ENCODE measurements at regions not wholly inside any gene's neighbourhood (a gene's known extent, or its start where the extent isn't known, plus 50 kb on each side); places are given as distances from the start of the nearest gene placed in this dataset.

DNA sequence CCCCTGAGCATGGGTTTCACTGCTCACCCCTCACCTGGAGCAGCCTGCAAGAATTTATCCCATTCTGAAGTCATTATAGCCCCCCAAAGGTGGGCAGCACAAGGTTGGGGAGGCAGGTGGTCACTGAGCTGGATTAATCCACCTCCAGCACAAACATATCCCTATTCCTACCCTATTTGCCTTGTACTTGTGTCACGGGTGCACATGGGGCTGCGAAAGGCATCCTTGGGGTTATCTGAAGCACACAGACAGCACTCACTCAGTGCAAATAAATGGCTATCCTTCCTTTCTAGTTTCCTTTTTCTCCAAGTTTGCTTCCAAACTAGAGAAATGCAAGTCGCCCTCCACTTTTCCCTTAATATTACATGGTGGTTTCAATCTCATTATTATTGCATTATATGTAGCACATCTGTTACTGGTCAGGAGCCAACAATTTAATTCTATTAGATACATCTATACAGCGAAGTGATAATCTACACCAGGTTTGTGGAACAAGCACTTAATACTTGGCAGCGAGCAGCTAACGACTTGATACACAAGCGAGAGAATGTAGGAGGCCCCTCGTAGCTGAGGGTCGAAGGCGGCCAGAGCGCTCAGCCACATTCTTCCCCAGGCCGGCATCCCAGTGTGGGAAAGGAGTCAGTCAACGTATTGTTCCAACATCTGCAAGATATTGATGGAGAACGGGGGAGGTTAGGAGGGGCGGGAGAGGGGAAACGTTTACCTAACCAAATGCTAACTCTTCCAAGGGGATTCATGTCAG is 121.3 kb upstream of the HABP2 start:
- intact Hi-C loops (cut with DNase I; ENCODE audit: low total_unique reads) = no loop called here
- TF ChIP-seq CTCF (IDR thresholded peaks at IDR 0.05) (no peak), POLR2A (IDR thresholded peaks at IDR 0.05) (no peak), POLR2AphosphoS5 (IDR thresholded peaks at IDR 0.05) (no peak)
- H3K36me3 ChIP-seq = no peaks in the 10 kb centered on the region

GRCh38 chr10:113433711-113434110 is 119.1 kb upstream of the HABP2 start:
- H3K27me3 ChIP-seq = no peaks in the 10 kb centered on the region
- H3K36me3 ChIP-seq = no peaks in the 10 kb centered on the region
- no peak overlapping the region for H3K4me3 ChIP-seq
- no peak for TF ChIP-seq CTCF (IDR thresholded peaks at IDR 0.05)
- no peak for TF ChIP-seq POLR2AphosphoS5 (IDR thresholded peaks at IDR 0.05)
- TF ChIP-seq POLR2A (IDR thresholded peaks at IDR 0.05) = no peak
- H3K27ac ChIP-seq = no peak overlapping the region
- no peaks in the 10 kb centered on the region for H3K9me3 ChIP-seq
- no peaks in the 10 kb centered on the region for H3K4me1 ChIP-seq
- DNase-seq (ENCODE audit: low spot score in 2 of 2) = no peak
- intact Hi-C loops (cut with DNase I; ENCODE audit: low total_unique reads) = no loop called here

More for the DNA sequence above, 121.3 kb upstream of the HABP2 start:
- Histone ChIP-seq H3K9me3 (no peaks in the 10 kb centered on the region), H3K4me1 (no peaks in the 10 kb centered on the region), H3K27me3 (no peaks in the 10 kb centered on the region), H3K27ac (peak overlapping the region; percentile 17 to 20), H3K4me3 (no peak overlapping the region)
- no peak for DNase-seq (ENCODE audit: low spot score in 2 of 2)

DNA sequence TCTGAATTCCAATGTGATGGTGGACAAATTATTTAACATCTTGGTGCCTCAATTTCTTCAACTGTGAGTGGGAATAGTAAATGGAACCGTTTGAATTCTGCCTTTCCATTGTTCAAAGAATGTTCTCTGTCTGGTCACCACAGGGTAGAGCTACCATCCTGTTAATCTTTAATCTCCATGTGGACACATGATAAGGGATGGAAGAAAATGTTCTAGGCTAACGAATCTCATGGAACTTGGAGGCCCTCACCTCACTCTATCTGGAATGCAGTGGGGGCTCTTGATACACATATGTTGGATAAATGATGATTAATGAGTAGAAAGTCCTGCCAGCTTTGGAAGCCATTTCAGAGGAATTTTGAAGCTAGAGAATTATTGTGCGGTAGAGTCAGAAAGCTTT is 118.5 kb upstream of the HABP2 start:
- intact Hi-C loops (cut with DNase I; ENCODE audit: low total_unique reads) = no loop called here
- Histone ChIP-seq H3K9me3 (no peaks in the 10 kb centered on the region), H3K4me3 (no peak overlapping the region), H3K27me3 (no peaks in the 10 kb centered on the region), H3K4me1 (no peaks in the 10 kb centered on the region), H3K36me3 (no peaks in the 10 kb centered on the region), H3K27ac (no peak overlapping the region)
- no peak for DNase-seq (ENCODE audit: low spot score in 2 of 2)
- no peak for TF ChIP-seq POLR2AphosphoS5 (IDR thresholded peaks at IDR 0.05)
- no peak for TF ChIP-seq CTCF (IDR thresholded peaks at IDR 0.05)
- TF ChIP-seq POLR2A (IDR thresholded peaks at IDR 0.05) = no peak

DNA sequence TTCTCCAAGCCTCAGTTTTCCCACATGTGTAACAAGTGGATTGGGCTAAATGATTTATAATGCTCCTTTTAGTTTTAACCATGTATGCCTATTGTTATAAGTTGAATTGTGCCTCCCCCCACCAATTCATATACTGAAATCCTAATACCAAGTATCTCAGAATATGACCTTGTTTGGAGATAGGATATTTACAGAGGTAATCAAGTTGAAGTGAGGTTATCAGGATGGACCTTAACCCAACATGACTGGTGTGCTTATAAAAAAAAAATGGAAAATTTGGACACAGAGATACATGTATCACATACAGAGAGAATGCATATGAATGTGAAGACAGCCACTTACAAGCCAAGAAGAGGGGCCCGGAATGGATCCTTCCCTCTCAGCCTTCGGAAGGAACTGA is 117.9 kb upstream of the HABP2 start:
- no peak overlapping the region for H3K4me3 ChIP-seq
- DNase-seq (ENCODE audit: low spot score in 2 of 2) = no peak
- TF ChIP-seq POLR2A (IDR thresholded peaks at IDR 0.05) (no peak), POLR2AphosphoS5 (IDR thresholded peaks at IDR 0.05) (no peak), CTCF (IDR thresholded peaks at IDR 0.05) (no peak)
- no peaks in the 10 kb centered on the region for H3K4me1 ChIP-seq
- no peaks in the 10 kb centered on the region for H3K36me3 ChIP-seq
- H3K9me3 ChIP-seq = no peaks in the 10 kb centered on the region
- no peaks in the 10 kb centered on the region for H3K27me3 ChIP-seq
- no peak overlapping the region for H3K27ac ChIP-seq
- intact Hi-C loops (cut with DNase I; ENCODE audit: low total_unique reads) = no loop called here

DNA sequence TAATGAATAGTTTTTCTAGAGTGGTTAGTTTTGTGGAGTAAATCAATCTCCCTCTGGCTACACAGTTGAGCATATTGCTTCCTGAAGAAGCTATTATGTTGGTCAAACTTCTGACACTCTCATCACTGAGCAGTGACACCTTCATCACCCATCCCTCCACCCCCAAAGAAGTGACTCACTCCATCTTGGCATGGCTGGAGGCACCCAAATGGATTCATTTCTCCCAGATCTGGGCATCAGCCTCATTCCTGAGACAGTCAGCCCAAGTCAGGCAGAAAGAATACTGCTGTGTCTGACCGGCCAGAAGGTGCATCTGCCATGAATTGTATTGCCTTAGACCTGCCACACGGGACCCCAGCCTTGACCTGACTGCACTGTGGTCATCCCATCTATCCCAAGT is 117.0 kb upstream of the HABP2 start:
- TF ChIP-seq CTCF (IDR thresholded peaks at IDR 0.05) = no peak
- no peak for TF ChIP-seq POLR2AphosphoS5 (IDR thresholded peaks at IDR 0.05)
- no peak for TF ChIP-seq POLR2A (IDR thresholded peaks at IDR 0.05)
- no peak for DNase-seq (ENCODE audit: low spot score in 2 of 2)
- Histone ChIP-seq H3K27ac (no peak overlapping the region), H3K4me1 (no peaks in the 10 kb centered on the region), H3K9me3 (no peaks in the 10 kb centered on the region), H3K36me3 (no peaks in the 10 kb centered on the region), H3K27me3 (no peaks in the 10 kb centered on the region), H3K4me3 (no peak overlapping the region)
- intact Hi-C loops (cut with DNase I; ENCODE audit: low total_unique reads) = no loop called here
